HEK293 (cell line): ENCODE measurements at regions not wholly inside any gene's neighbourhood (a gene's known extent, or its start where the extent isn't known, plus 50 kb on each side); places are given as distances from the start of the nearest gene placed in this dataset.

Experiments
- CTCF ChIA-PET: fragments of 350-600 bp; formaldehyde crosslinking; extraction: SDS; loops from one replicate; lab custom pipeline; 2021; ENCODE audit warnings: antibody characterized with exemption; lab: Yijun Ruan, JAX
- POLR2A ChIA-PET: fragments of 300-600 bp; formaldehyde crosslinking; extraction: SDS; loops from one replicate; lab custom pipeline; 2020; ENCODE audit warnings: antibody characterized with exemption, inconsistent platforms; lab: Yijun Ruan, JAX
- H3K27ac ChIP-seq: fragments of 200-500 bp; sonication (Bioruptor generic); 2 replicates; pipeline ENCODE4 v1.5.1; 2014; ENCODE audit warnings: low read depth, low read length, control low read depth, inconsistent platforms; ENCODE audit errors: extremely low read depth
- H3K36me3 ChIP-seq, 2 experiments: fragments of 200-500 bp in 1 of 2; sonication (Bioruptor generic) in 1 of 2; 1 replicate in 1 of 2; 2 replicates in 1 of 2; pipeline ENCODE4 v1.5.1; 2014 to 2017; ENCODE audit warnings: inconsistent platforms in 2 of 2, low read length in 2 of 2; ENCODE audit not compliant: control insufficient read depth in 2 of 2, insufficient read depth in 1 of 2
- H3K4me1 ChIP-seq: fragments of 200-500 bp; sonication (Bioruptor generic); 2 replicates; pipeline ENCODE4 v1.5.1; 2014; ENCODE audit warnings: mild to moderate bottlenecking, low read length, inconsistent platforms; ENCODE audit not compliant: control insufficient read depth, insufficient read depth
- H3K4me3 ChIP-seq: 2 replicates; pipeline ENCODE4 v1.5.1; 2011; ENCODE audit warnings: low read depth, mild to moderate bottlenecking, control low read depth, low read length, moderate library complexity
- H3K9me3 ChIP-seq: fragments of 200-500 bp; sonication (Bioruptor generic); 2 replicates; pipeline ENCODE4 v1.5.1; 2014; ENCODE audit warnings: low read depth, low read length, inconsistent platforms; ENCODE audit not compliant: control insufficient read depth, insufficient read depth
- BCL11B ChIP-seq: fragments of 450-650 bp; formaldehyde crosslinking; IDR thresholded peaks from 2 replicates; pipeline ENCODE4 v1.5.1; 2016; ENCODE audit warnings: low read depth, missing biosample characterization, missing genetic modification characterization
- IKZF3 ChIP-seq: fragments of 450-650 bp; IDR thresholded peaks from 2 replicates; pipeline ENCODE4 v1.5.0; 2018; ENCODE audit warnings: missing biosample characterization, mild to moderate bottlenecking, missing genetic modification characterization, moderate library complexity
- KLF16 ChIP-seq: fragments of 450-650 bp; formaldehyde crosslinking; IDR thresholded peaks from 2 replicates; pipeline ENCODE4 v1.5.1; 2017; ENCODE audit warnings: missing biosample characterization, missing genetic modification characterization
- MEIS1 ChIP-seq: sonication (generic); formaldehyde crosslinking; IDR thresholded peaks from 2 replicates; pipeline ENCODE4 v1.8.1; 2022; ENCODE audit warnings: missing genetic modification reagents, mild to moderate bottlenecking, borderline replicate concordance
- SETDB1 ChIP-seq: IDR thresholded peaks from one replicate; pipeline ENCODE4 v1.6.1; 2017; ENCODE audit warnings: mild to moderate bottlenecking, low read length, moderate library complexity, mixed read lengths; ENCODE audit not compliant: insufficient read length
- ZBTB17 ChIP-seq: fragments of 450-650 bp; formaldehyde crosslinking; IDR thresholded peaks from 2 replicates; pipeline ENCODE4 v1.5.1; 2016; ENCODE audit warnings: missing biosample characterization, missing genetic modification characterization
- ZBTB49 ChIP-seq: fragments of 450-650 bp; formaldehyde crosslinking; IDR thresholded peaks from 2 replicates; pipeline ENCODE4 v1.5.1; 2016; ENCODE audit warnings: missing biosample characterization, missing genetic modification characterization, low read depth
- ZBTB6 ChIP-seq: fragments of 450-650 bp; formaldehyde crosslinking; IDR thresholded peaks from 2 replicates; pipeline ENCODE4 v1.5.1; 2017; ENCODE audit warnings: missing biosample characterization, missing genetic modification characterization
- ZFP37 ChIP-seq: fragments of 450-650 bp; formaldehyde crosslinking; IDR thresholded peaks from 2 replicates; pipeline ENCODE4 v1.5.1; 2016; ENCODE audit warnings: missing biosample characterization, missing genetic modification characterization
- ZIC2 ChIP-seq: fragments of 450-650 bp; formaldehyde crosslinking; IDR thresholded peaks from 2 replicates; pipeline ENCODE4 v1.5.1; 2016; ENCODE audit warnings: missing biosample characterization, missing genetic modification characterization
- ZNF19 ChIP-seq: fragments of 450-650 bp; formaldehyde crosslinking; IDR thresholded peaks from 2 replicates; pipeline ENCODE4; 2016; ENCODE audit warnings: missing biosample characterization, missing genetic modification characterization, low read depth
- ZNF274 ChIP-seq, 2 experiments: fragments of 200-500 bp in 1 of 2; fragments of 450-650 bp in 1 of 2; sonication (Bioruptor generic) in 1 of 2; formaldehyde crosslinking in 1 of 2; IDR thresholded peaks; 2 replicates each; pipeline versions ENCODE4 v1.5.1 to v1.6.1; 2014 to 2016; ENCODE audit warnings: borderline replicate concordance in 1 of 2, inconsistent platforms in 1 of 2, low read length in 1 of 2, missing biosample characterization in 1 of 2, missing genetic modification characterization in 1 of 2
- ZNF354C ChIP-seq: fragments of 450-650 bp; formaldehyde crosslinking; IDR thresholded peaks from 2 replicates; pipeline ENCODE4 v1.5.1; 2016; ENCODE audit warnings: missing biosample characterization, missing genetic modification characterization, low read depth, borderline replicate concordance
- ZNF366 ChIP-seq: fragments of 450-650 bp; formaldehyde crosslinking; conservative IDR thresholded peaks from 2 replicates; pipeline ENCODE4 v1.5.1; 2016; ENCODE audit warnings: missing biosample characterization, missing genetic modification characterization
- ZNF473 ChIP-seq: fragments of 450-650 bp; formaldehyde crosslinking; IDR thresholded peaks from 2 replicates; pipeline ENCODE4 v1.5.1; 2017; ENCODE audit warnings: missing biosample characterization, missing genetic modification characterization
- ZNF560 ChIP-seq: fragments of 450-650 bp; formaldehyde crosslinking; IDR thresholded peaks from 2 replicates; pipeline ENCODE4 v1.5.1; 2017; ENCODE audit warnings: missing biosample characterization, missing genetic modification characterization, borderline replicate concordance
- ZNF626 ChIP-seq: fragments of 450-650 bp; sonication (Bioruptor Pico); formaldehyde crosslinking; IDR thresholded peaks from 2 replicates; pipeline ENCODE4 v1.5.1; 2018; ENCODE audit warnings: missing biosample characterization, missing genetic modification characterization, inconsistent platforms
- ZNF629 ChIP-seq: fragments of 450-650 bp; formaldehyde crosslinking; IDR thresholded peaks from 2 replicates; pipeline ENCODE4 v1.5.1; 2017; ENCODE audit warnings: missing biosample characterization, missing genetic modification characterization
- ZNF658 ChIP-seq: fragments of 450-650 bp; formaldehyde crosslinking; IDR thresholded peaks from 2 replicates; pipeline ENCODE4; 2016; ENCODE audit warnings: missing biosample characterization, missing genetic modification characterization
- ZNF692 ChIP-seq: fragments of 450-650 bp; formaldehyde crosslinking; IDR thresholded peaks from 2 replicates; pipeline ENCODE4 v1.5.1; 2016; ENCODE audit warnings: missing biosample characterization, missing genetic modification characterization
- ZNF701 ChIP-seq: fragments of 450-650 bp; formaldehyde crosslinking; IDR thresholded peaks from 2 replicates; pipeline ENCODE4 v1.5.1; 2016; ENCODE audit warnings: missing biosample characterization, missing genetic modification characterization
- TF ChIP-seq, protein P1 (sequence below): fragments of 450-650 bp; formaldehyde crosslinking; IDR thresholded peaks from 2 replicates; pipeline ENCODE4 v1.5.1; 2016; ENCODE audit warnings: missing biosample characterization, missing genetic modification characterization

GRCh38 chr1:99540744-99541143 is 105.2 kb upstream of the PALMD start:
- no peak for TF ChIP-seq SETDB1
- TF ChIP-seq ZIC2 (tag by site-specific recombination), result no peak
- TF ChIP-seq ZBTB6 (tag by site-specific recombination), result no peak
- Histone ChIP-seq H3K27ac (no peak overlapping the region), H3K36me3 (no peaks in the 10 kb centered on the region), H3K4me3 (no peak overlapping the region), H3K4me1 (no peaks in the 10 kb centered on the region), H3K9me3 (no peaks in the 10 kb centered on the region)
- CTCF ChIA-PET, result interaction anchor here (0.9 kb wide), 1 partner anchor 59 kb away, joined by 3 read pairs; no protein-coding TSS in a partner anchor
- POLR2A ChIA-PET, result no interaction called here

DNA sequence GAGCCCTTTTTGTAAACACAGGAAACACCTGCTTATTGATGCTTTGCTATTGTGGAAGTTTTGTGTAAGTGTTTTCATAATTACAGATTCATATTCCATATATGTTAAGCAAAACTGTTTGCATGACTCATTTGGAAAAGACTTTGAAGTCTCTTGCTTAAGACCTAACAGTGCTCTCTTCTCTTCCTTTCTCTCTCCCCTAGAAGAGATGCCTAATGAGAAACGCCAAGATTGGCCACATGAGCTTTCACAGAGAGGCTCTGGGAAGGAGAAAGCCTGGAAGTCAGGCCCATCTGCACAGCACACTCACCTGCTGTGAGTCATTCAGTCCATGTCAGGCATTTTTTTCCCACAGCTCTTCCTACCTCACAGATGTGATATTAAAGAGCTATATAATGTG is 101.6 kb upstream of the PALMD start:
- no peak overlapping the region for H3K4me3 ChIP-seq
- no peaks in the 10 kb centered on the region for H3K9me3 ChIP-seq
- ChIA-PET POLR2A (no interaction called here), CTCF (interaction anchor here (1.0 kb wide), 1 partner anchor 11 kb away, joined by 4 read pairs; no protein-coding TSS in a partner anchor)
- no peaks in the 10 kb centered on the region for H3K36me3 ChIP-seq
- H3K27ac ChIP-seq, result no peak overlapping the region
- peaks cover 4% of the 10 kb centered on the region; the same call in 1 of the 2 replicates for H3K4me1 ChIP-seq
- no peak for TF ChIP-seq KLF16 (tag by site-specific recombination)
- no peak for TF ChIP-seq ZBTB17 (tag by site-specific recombination)
- TF ChIP-seq ZNF629 (tag by site-specific recombination), result no peak
- no peak for TF ChIP-seq ZNF626 (tag by site-specific recombination)
- no peak for TF ChIP-seq ZBTB49 (tag by site-specific recombination)
- TF ChIP-seq ZNF354C, result no peak
- TF ChIP-seq ZNF658 (tag by site-specific recombination), result no peak
- no peak for TF ChIP-seq IKZF3 (tag by site-specific recombination)
- TF ChIP-seq, protein P1, sequence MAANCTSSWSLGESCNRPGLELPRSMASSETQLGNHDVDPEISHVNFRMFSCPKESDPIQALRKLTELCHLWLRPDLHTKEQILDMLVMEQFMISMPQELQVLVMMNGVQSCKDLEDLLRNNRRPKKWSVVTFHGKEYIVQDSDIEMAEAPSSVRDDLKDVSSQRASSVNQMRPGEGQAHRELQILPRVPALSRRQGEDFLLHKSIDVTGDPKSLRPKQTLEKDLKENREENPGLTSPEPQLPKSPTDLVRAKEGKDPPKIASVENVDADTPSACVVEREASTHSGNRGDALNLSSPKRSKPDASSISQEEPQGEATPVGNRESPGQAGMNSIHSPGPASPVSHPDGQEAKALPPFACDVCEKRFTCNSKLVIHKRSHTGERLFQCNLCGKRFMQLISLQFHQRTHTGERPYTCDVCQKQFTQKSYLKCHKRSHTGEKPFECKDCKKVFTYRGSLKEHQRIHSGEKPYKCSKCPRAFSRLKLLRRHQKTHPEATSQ (tag by site-specific recombination), result no peak
- TF ChIP-seq ZNF701 (tag by site-specific recombination), result no peak
- TF ChIP-seq, all 188 proteins: peak for 0

DNA sequence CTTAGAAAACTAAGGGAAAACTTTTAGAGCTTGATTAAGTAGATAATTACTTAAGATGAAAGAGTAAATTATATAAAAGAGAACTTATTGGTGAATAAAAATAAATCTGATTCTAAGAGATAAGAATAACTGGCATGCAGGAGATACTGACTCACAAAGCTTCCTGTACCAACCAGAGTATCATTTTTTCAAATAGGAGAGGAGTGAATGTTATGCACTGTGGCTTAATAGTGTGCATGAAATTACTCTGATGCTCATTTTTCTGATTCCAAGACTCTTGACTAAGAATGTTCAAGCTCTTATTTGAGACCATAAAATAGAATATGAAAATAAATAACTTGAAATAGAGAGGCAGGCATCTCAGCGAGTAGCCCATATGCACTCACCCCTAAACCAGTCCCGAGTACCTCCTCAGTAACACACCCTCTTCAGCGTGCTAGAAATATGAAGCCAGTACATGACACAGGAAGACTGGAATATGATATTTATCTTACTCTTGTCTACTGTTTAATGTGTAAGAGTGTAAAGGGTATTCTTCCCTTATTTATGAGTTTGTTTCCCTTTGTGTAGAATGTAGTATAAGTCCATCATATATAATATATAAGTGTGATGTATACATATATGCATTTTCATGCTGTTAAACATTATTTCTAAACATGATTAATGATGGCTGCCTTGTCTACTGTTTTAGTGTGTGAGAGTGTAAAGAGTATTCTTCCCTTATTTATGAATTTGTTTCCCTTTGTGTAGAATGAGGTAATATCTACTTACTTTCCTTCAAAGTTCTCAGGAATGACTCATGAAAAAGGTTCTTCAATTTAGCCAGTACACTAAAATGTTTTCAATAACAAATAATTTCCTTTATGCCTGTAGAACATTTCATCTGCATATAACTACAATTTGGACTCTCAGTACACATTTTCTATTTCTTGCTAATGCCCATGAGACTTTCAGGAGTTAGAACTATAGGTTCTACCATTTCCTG is 99.2 kb upstream of the PALMD start:
- ChIA-PET CTCF (interaction anchor here (0.7 to 1.0 kb wide), 3 partner anchors 15 to 51 kb away, joined by 3 read pairs; no protein-coding TSS in a partner anchor), POLR2A (no interaction called here)
- H3K4me3 ChIP-seq, result no peak overlapping the region
- no peaks in the 10 kb centered on the region for H3K9me3 ChIP-seq
- no peaks in the 10 kb centered on the region for H3K36me3 ChIP-seq
- H3K4me1 ChIP-seq, result peaks cover 4% of the 10 kb centered on the region; the same call in 1 of the 2 replicates
- no peak overlapping the region for H3K27ac ChIP-seq
- TF ChIP-seq ZNF274 (IDR thresholded peaks at IDR 0.05; ENCODE audit: low read length) (no peak), ZNF274 (tag by site-specific recombination; IDR thresholded peaks at IDR 0.05; ENCODE audit: borderline replicate concordance) (no peak), ZFP37 (tag by site-specific recombination) (no peak), ZNF692 (tag by site-specific recombination) (no peak), ZNF366 (tag by site-specific recombination) (no peak), ZNF473 (tag by site-specific recombination) (no peak), BCL11B (tag by site-specific recombination) (no peak), MEIS1 (CRISPR knock-in tag) (no peak), ZNF560 (tag by site-specific recombination) (no peak), ZNF19 (tag by site-specific recombination) (no peak)
